ENCODE measurements at regions not wholly inside any gene's neighbourhood (a gene's known extent, or its start where the extent isn't known, plus 50 kb on each side); places are given as distances from the start of the nearest gene placed in this dataset.

DNA sequence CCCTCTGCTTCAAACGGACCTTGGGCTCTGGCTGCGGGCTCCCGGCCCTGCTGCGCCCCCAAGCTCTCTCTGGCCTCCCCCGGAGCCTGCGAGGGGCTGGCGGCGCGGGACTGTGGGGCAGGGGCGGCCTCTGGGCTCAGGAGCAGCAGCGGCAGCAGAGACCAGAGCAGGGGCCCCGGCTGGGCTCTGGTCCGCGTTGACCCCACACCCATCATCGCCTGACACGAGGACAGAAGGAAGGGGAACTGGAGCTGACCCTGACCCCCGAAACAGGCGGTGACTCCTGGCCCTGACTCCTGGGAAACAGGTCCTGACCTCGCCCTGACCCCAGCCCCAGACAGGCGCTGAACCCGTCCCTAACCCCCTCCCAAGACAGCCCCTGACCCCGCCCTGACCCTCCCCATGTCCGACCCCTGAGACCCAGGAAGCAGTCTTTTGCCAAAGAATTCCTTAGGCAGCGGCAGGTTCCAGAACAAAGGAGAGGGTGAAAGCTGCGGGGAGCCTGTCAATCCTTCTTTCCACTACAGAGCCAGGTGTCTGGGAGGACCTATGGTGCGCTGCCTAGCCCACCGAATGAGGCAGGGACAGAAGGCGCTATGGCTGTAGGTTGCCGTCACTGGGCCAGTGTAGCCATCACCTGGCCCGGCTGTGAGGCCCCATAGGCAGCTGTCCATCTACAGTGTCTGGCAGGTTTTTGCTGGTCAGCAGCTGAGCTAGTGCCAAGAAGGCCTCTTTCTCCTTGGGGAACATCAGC lies 74.7 kb upstream of the SPTLC1 start:
- POLR2A ChIA-PET, result no interaction called here
- no peaks in the 10 kb centered on the region for H3K36me3 Mint-ChIP-seq (ENCODE audit: low read depth)
- H3K4me3 Mint-ChIP-seq, result no peak overlapping the region
- Histone ChIP-seq H3K27ac (ENCODE audit: low read depth in 1 of 2, low read length in 2 of 2) (no peak overlapping the region), H3K4me3 (ENCODE audit: low read length) (no peak overlapping the region), H3K9me3 (ENCODE audit: control insufficient read depth in 1 of 2, insufficient read depth in 1 of 2, low read length in 2 of 2) (no peaks in the 10 kb centered on the region), H3K36me3 (ENCODE audit: insufficient read depth, low read length) (no peaks in the 10 kb centered on the region), H3K27me3 (ENCODE audit: control insufficient read depth in 1 of 2, insufficient read depth in 2 of 2, low read length in 2 of 2) (no peaks in the 10 kb centered on the region), H3K4me1 (ENCODE audit: insufficient read depth, low read length) (no peaks in the 10 kb centered on the region)
- TF ChIP-seq CTCF (IDR thresholded peaks at IDR 0.05), result no peak
- no peak overlapping the region for H3K27ac Mint-ChIP-seq
- no peak for ATAC-seq (ENCODE audit: poor library complexity)
- no peaks in the 10 kb centered on the region for H3K27me3 Mint-ChIP-seq
- intact Hi-C loops (cut with DNase I, micrococcal nuclease), result no loop called here
- no peaks in the 10 kb centered on the region for H3K9me3 Mint-ChIP-seq
- DNase-seq, result no peak
- CTCF ChIA-PET, result no interaction called here
- H3K4me1 Mint-ChIP-seq (ENCODE audit: low read depth), result no peaks in the 10 kb centered on the region

DNA sequence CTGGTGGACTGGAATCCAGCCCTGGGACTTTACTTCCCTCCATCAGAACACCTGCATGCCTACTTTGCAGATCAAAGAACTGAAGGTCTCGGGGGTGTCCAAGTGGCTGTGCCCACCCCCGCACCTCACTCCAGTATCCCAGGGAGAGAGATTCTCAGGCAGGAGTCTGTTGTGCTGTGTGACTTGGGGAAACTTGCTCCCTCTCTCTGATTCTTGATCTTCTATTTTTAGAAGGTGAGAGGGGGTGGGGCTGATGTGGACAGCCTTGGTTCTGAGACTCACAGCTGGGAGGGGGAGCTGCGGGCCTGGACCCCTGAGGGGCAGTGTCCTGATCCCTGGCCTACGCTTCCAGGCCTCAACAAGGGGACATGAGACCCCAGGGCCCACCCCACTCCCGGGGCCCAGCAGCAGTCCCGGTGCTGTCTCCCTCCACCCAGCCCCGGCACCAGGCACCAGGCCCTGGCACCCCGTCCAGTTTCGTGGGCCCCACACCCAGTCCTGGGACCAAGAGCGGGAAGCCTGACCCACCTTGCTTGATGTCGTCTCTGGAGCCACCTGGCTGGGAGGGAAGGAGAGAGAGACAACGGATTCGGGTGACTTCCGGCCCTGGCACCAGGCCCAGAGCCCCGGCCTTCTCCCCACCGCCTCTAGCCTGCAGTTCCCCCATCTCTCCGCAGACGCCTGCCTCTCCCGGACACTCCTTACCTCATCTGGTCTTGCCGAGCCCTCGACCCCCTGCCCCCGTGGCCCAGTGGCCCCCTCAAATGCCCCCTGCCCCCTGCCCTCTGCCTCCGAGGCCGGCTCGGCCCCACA lies 74.0 kb upstream of the SPTLC1 start:
- H3K27me3 ChIP-seq (ENCODE audit: control insufficient read depth in 1 of 2, insufficient read depth in 2 of 2, low read length in 2 of 2), result no peaks in the 10 kb centered on the region
- POLR2A ChIA-PET, result no interaction called here
- no peak for TF ChIP-seq CTCF (IDR thresholded peaks at IDR 0.05)
- ATAC-seq (ENCODE audit: poor library complexity) (peak; percentile 37), DNase-seq (no peak)
- H3K36me3 ChIP-seq (ENCODE audit: insufficient read depth, low read length), result no peaks in the 10 kb centered on the region
- no peaks in the 10 kb centered on the region for H3K4me1 ChIP-seq (ENCODE audit: insufficient read depth, low read length)
- no peak overlapping the region for H3K27ac Mint-ChIP-seq
- CTCF ChIA-PET, result no interaction called here
- no peaks in the 10 kb centered on the region for H3K27me3 Mint-ChIP-seq
- no peaks in the 10 kb centered on the region for H3K9me3 Mint-ChIP-seq
- H3K27ac ChIP-seq (ENCODE audit: low read depth in 1 of 2, low read length in 2 of 2), result no peak overlapping the region
- H3K4me1 Mint-ChIP-seq (ENCODE audit: low read depth), result no peaks in the 10 kb centered on the region
- H3K4me3 Mint-ChIP-seq, result no peak overlapping the region
- H3K9me3 ChIP-seq (ENCODE audit: control insufficient read depth in 1 of 2, insufficient read depth in 1 of 2, low read length in 2 of 2), result no peaks in the 10 kb centered on the region
- H3K4me3 ChIP-seq (ENCODE audit: low read length), result no peak overlapping the region
- intact Hi-C loops (cut with DNase I, micrococcal nuclease), result no loop called here
- H3K36me3 Mint-ChIP-seq (ENCODE audit: low read depth), result no peaks in the 10 kb centered on the region

- no peaks in the 10 kb centered on the region for H3K36me3 Mint-ChIP-seq (ENCODE audit: low read depth)
- no peaks in the 10 kb centered on the region for H3K4me1 Mint-ChIP-seq (ENCODE audit: low read depth)
- no peak for TF ChIP-seq CTCF (IDR thresholded peaks at IDR 0.05)
- CTCF ChIA-PET, result no interaction called here
- H3K27me3 ChIP-seq (ENCODE audit: control insufficient read depth in 1 of 2, insufficient read depth in 2 of 2, low read length in 2 of 2), result no peaks in the 10 kb centered on the region
- ATAC-seq (ENCODE audit: poor library complexity) (no peak), DNase-seq (no peak)
- intact Hi-C loops (cut with DNase I, micrococcal nuclease), result no loop called here
- no peaks in the 10 kb centered on the region for H3K36me3 ChIP-seq (ENCODE audit: insufficient read depth, low read length)
- no peak overlapping the region for H3K27ac ChIP-seq (ENCODE audit: low read depth in 1 of 2, low read length in 2 of 2)
- no peak overlapping the region for H3K4me3 ChIP-seq (ENCODE audit: low read length)
- H3K9me3 Mint-ChIP-seq, result no peaks in the 10 kb centered on the region
- H3K4me3 Mint-ChIP-seq, result no peak overlapping the region
- no peak overlapping the region for H3K27ac Mint-ChIP-seq
- no peaks in the 10 kb centered on the region for H3K9me3 ChIP-seq (ENCODE audit: control insufficient read depth in 1 of 2, insufficient read depth in 1 of 2, low read length in 2 of 2)
- POLR2A ChIA-PET, result no interaction called here
- no peaks in the 10 kb centered on the region for H3K4me1 ChIP-seq (ENCODE audit: insufficient read depth, low read length)
- H3K27me3 Mint-ChIP-seq, result no peaks in the 10 kb centered on the region
These were observed 72.9 kb upstream of the SPTLC1 start for GRCh38 chr9:92187989-92188714.

Data from CD4-positive, alpha-beta T cell (primary cell).